OCI-LY7 (cell line): ENCODE measurements at regions not wholly inside any gene's neighbourhood (a gene's known extent, or its start where the extent isn't known, plus 50 kb on each side); places are given as distances from the start of the nearest gene placed in this dataset.

ENCODE experiments used
- BruUV-seq: library from RNA; stranded (reverse); fragments of 400-500 nt; replicated peaks from 2 replicates; lab custom pipeline; 2021; lab: Mats Ljungman, UMichigan
- CTCF ChIA-PET: fragments of 300-600 bp; sonication (Branson Sonifier 250); formaldehyde crosslinking; loops from one replicate; lab custom pipeline; 2022; ENCODE audit warnings: antibody characterized with exemption; ENCODE audit not compliant: unreplicated experiment; lab: Charles Lee
- POLR2A ChIA-PET: fragments of 300-600 bp; sonication (Branson Sonifier 250); formaldehyde crosslinking; loops from one replicate; lab custom pipeline; 2022; ENCODE audit warnings: antibody characterized with exemption; lab: Charles Lee
- DNase-seq: peaks from one replicate; pipeline ENCODE4 v3.0.0-alpha.2; 2015; ENCODE audit warnings: low spot score
- H2AFZ ChIP-seq: fragments of 200-600 bp; sonication (generic), shearing (Covaris generic); 2 replicates; pipeline ENCODE4 v1.6.1; 2014; ENCODE audit warnings: mild to moderate bottlenecking, antibody characterized with exemption, low read length, moderate library complexity
- H3K27ac ChIP-seq: fragments of 200-600 bp; sonication (generic); 2 replicates; pipeline ENCODE4 v1.5.1; 2014; ENCODE audit warnings: mixed run types, low read depth, mild to moderate bottlenecking, moderate library complexity, low read length, inconsistent platforms; ENCODE audit not compliant: poor library complexity, severe bottlenecking
- H3K36me3 ChIP-seq: fragments of 200-600 bp; sonication (generic); 2 replicates; pipeline ENCODE4 v1.6.1; 2014; ENCODE audit warnings: mild to moderate bottlenecking, antibody characterized with exemption, low read length, moderate library complexity, mixed read lengths; ENCODE audit not compliant: insufficient read depth
- H3K4me1 ChIP-seq: fragments of 200-600 bp; sonication (generic); 2 replicates; pipeline ENCODE4 v1.5.1; 2014; ENCODE audit warnings: mild to moderate bottlenecking, low read length; ENCODE audit not compliant: insufficient read depth, poor library complexity, severe bottlenecking
- H3K4me2 ChIP-seq: fragments of 200-600 bp; sonication (generic); 2 replicates; pipeline ENCODE4 v1.6.1; 2014; ENCODE audit warnings: mild to moderate bottlenecking, low read length
- H3K4me3 ChIP-seq: fragments of 200-600 bp; sonication (generic); 2 replicates; pipeline ENCODE4 v1.5.1; 2014; ENCODE audit warnings: mild to moderate bottlenecking, low read depth, low read length; ENCODE audit not compliant: poor library complexity, severe bottlenecking
- H3K79me2 ChIP-seq: fragments of 200-600 bp; sonication (generic); 2 replicates; pipeline ENCODE4 v1.6.1; 2016; ENCODE audit warnings: low read depth, mild to moderate bottlenecking, low read length, moderate library complexity, mixed read lengths; ENCODE audit not compliant: insufficient read depth
- H3K9me2 ChIP-seq: fragments of 200-600 bp; sonication (generic); 2 replicates; pipeline ENCODE4 v1.6.1; 2016; ENCODE audit warnings: mild to moderate bottlenecking, low read length, mixed read lengths; ENCODE audit not compliant: insufficient read depth
- H3K9me3 ChIP-seq: fragments of 200-600 bp; sonication (generic); 2 replicates; pipeline ENCODE4 v1.6.1; 2014; ENCODE audit warnings: mild to moderate bottlenecking, mixed run types, low read length, mixed read lengths
- H4K20me1 ChIP-seq: fragments of 200-600 bp; sonication (generic); 2 replicates; pipeline ENCODE4 v1.6.1; 2014; ENCODE audit warnings: mild to moderate bottlenecking, antibody characterized with exemption, low read length, moderate library complexity, mixed read lengths; ENCODE audit not compliant: insufficient read depth
- CTCF ChIP-seq: fragments of 200-600 bp; sonication (generic); conservative IDR thresholded peaks from 2 replicates; pipeline ENCODE4 v1.5.1; 2014; ENCODE audit warnings: mild to moderate bottlenecking, antibody characterized with exemption, low read length, moderate library complexity, mixed read lengths
- EZH2phosphoT487 ChIP-seq: fragments of 200-600 bp; sonication (generic); IDR thresholded peaks from 2 replicates; pipeline ENCODE4 v1.6.1; 2018; ENCODE audit warnings: low read depth, borderline replicate concordance, mild to moderate bottlenecking, mixed run types, antibody characterized with exemption, low read length, moderate library complexity, mixed read lengths
- intact Hi-C: fragments of 100-400 bp; cut with micrococcal nuclease; formaldehyde crosslinking; loops from one replicate; pipeline ENCODE4 v1.10.0; 2022; ENCODE audit not compliant: unreplicated experiment

- H3K4me3 ChIP-seq = no peak overlapping the region
- H3K27ac ChIP-seq = no peak overlapping the region
- POLR2A ChIA-PET = no interaction called here
- no TSS peak for BruUV-seq
- no peak overlapping the region for H2AFZ ChIP-seq
- H3K9me3 ChIP-seq = no peaks in the 10 kb centered on the region
- intact Hi-C loops = no loop called here
- H3K4me1 ChIP-seq = no peaks in the 10 kb centered on the region
- TF ChIP-seq EZH2phosphoT487 (no peak), CTCF (no peak)
- no peaks in the 10 kb centered on the region for H3K36me3 ChIP-seq
- no peaks in the 10 kb centered on the region for H4K20me1 ChIP-seq
- no peak overlapping the region for H3K4me2 ChIP-seq
- no peaks in the 10 kb centered on the region for H3K9me2 ChIP-seq
- H3K79me2 ChIP-seq = no peaks in the 10 kb centered on the region
- no peak for DNase-seq
- CTCF ChIA-PET = no interaction called here
These were observed 93.6 kb upstream of the ALDH1B1 start for GRCh38 chr9:38298904-38299303.

- no peak overlapping the region for H3K4me2 ChIP-seq
- H3K79me2 ChIP-seq = no peaks in the 10 kb centered on the region
- CTCF ChIA-PET = no interaction called here
- no peaks in the 10 kb centered on the region for H3K36me3 ChIP-seq
- POLR2A ChIA-PET = no interaction called here
- intact Hi-C loops = no loop called here
- no peak overlapping the region for H3K27ac ChIP-seq
- H3K9me3 ChIP-seq = no peaks in the 10 kb centered on the region
- no peaks in the 10 kb centered on the region for H3K9me2 ChIP-seq
- no peak overlapping the region for H3K4me3 ChIP-seq
- no peak for DNase-seq
- BruUV-seq = no TSS peak
- no peaks in the 10 kb centered on the region for H3K4me1 ChIP-seq
- H4K20me1 ChIP-seq = no peaks in the 10 kb centered on the region
- TF ChIP-seq EZH2phosphoT487 (no peak), CTCF (no peak)
- H2AFZ ChIP-seq = no peak overlapping the region
These were observed 94.0 kb upstream of the ALDH1B1 start for GRCh38 chr9:38298503-38298902.

DNA sequence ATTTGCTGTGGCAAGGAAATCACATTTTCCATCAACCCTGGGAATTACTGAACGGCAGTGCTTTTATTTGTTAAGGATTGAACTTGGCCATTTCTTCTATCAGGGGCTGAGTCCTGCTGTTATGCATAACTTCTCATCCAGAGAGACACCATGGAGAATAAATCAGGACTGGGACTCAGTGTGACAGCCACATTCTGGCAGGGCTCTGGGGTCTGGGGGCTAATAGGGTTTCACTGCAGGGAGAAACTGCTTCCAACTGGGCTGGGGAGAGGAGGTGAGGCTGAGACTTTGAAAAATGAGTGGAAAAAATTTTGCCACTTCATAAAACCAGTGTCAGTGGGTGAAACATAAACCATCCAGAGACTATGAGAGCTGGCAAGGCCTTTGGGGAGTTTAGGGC is 95.7 kb upstream of the ALDH1B1 start:
- no peak for DNase-seq
- H3K36me3 ChIP-seq = no peaks in the 10 kb centered on the region
- H3K4me2 ChIP-seq = no peak overlapping the region
- intact Hi-C loops = no loop called here
- CTCF ChIA-PET = no interaction called here
- no peaks in the 10 kb centered on the region for H3K79me2 ChIP-seq
- H3K9me2 ChIP-seq = no peaks in the 10 kb centered on the region
- no peak overlapping the region for H3K27ac ChIP-seq
- H3K4me3 ChIP-seq = no peak overlapping the region
- no peaks in the 10 kb centered on the region for H3K9me3 ChIP-seq
- no peak for TF ChIP-seq EZH2phosphoT487
- no peak for TF ChIP-seq CTCF
- POLR2A ChIA-PET = no interaction called here
- no peaks in the 10 kb centered on the region for H4K20me1 ChIP-seq
- no peaks in the 10 kb centered on the region for H3K4me1 ChIP-seq
- H2AFZ ChIP-seq = no peak overlapping the region
- BruUV-seq = no TSS peak
